C4-2B (cell line): ENCODE measurements at regions not wholly inside any gene's neighbourhood (a gene's known extent, or its start where the extent isn't known, plus 50 kb on each side); places are given as distances from the start of the nearest gene placed in this dataset.

Source experiments
- CTCF ChIP-seq: fragments of 450-650 bp; conservative IDR thresholded peaks from 2 replicates; pipeline ENCODE4 v1.5.1; 2017; ENCODE audit warnings: mild to moderate bottlenecking
- ZFX ChIP-seq: fragments of 450-650 bp; IDR thresholded peaks from 2 replicates; pipeline ENCODE4 v1.6.1; 2017

DNA sequence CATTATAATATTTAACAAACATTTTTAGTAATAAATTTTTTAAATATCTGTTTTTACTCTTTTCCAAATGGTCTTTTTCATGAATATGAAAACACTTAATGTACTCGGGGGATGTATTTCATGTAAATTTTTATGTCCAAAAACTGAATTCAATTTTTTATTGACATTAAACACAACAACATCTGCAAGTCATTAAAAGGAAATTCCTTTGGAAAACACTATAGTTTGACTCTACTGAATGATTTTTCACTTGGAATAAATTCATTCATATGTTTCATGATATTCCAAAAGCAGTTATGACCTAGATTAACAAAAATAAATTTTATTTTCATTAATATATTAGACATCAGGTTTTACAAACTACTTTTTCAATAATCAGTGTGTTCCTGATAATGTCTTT is 239.8 kb upstream of the AGTR1 start:
- no peak for TF ChIP-seq CTCF
- TF ChIP-seq ZFX: no peak
